OCI-M2 (cell line): ENCODE measurements at regions not wholly inside any gene's neighbourhood (a gene's known extent, or its start where the extent isn't known, plus 50 kb on each side); places are given as distances from the start of the nearest gene placed in this dataset.

ENCODE experiments used
- DNase-seq: peaks from one replicate; lab custom pipeline; 2025; ENCODE audit not compliant: unreplicated experiment; lab: John Stamatoyannopoulos, UW

GRCh38 chr3:182612332-182612731, 181.0 kb upstream of the ATP11B start:
- DNase-seq = no peak

GRCh38 chr3:182617500-182617899, 175.8 kb upstream of the ATP11B start:
- no peak for DNase-seq

- DNase-seq = no peak
These were observed 175.1 kb upstream of the ATP11B start for GRCh38 chr3:182618085-182618732.

GRCh38 chr3:182618981-182619591, 174.2 kb upstream of the ATP11B start:
- no peak for DNase-seq

GRCh38 chr3:182620723-182621434, 172.4 kb upstream of the ATP11B start:
- DNase-seq = no peak

GRCh38 chr3:182621435-182622240, 171.7 kb upstream of the ATP11B start:
- no peak for DNase-seq

- no peak for DNase-seq
These were observed 171.1 kb upstream of the ATP11B start for GRCh38 chr3:182622241-182622545.

- no peak for DNase-seq
These were observed 166.5 kb upstream of the ATP11B start for GRCh38 chr3:182626484-182627467.

- DNase-seq = no peak
These were observed 164.8 kb upstream of the ATP11B start for GRCh38 chr3:182628531-182628930.

GRCh38 chr3:182629521-182629920, 163.8 kb upstream of the ATP11B start:
- no peak for DNase-seq

- DNase-seq = no peak
These were observed 161.9 kb upstream of the ATP11B start for GRCh38 chr3:182631183-182632076.

- no peak for DNase-seq
These were observed 161.3 kb upstream of the ATP11B start for GRCh38 chr3:182632077-182632393.

GRCh38 chr3:182633186-182633585, 160.1 kb upstream of the ATP11B start:
- DNase-seq = no peak

- DNase-seq = no peak
These were observed 156.7 kb upstream of the ATP11B start for GRCh38 chr3:182636646-182637045.

- DNase-seq = no peak
These were observed 155.8 kb upstream of the ATP11B start for GRCh38 chr3:182637350-182638110.

GRCh38 chr3:182644013-182644412, 149.3 kb upstream of the ATP11B start:
- no peak for DNase-seq

- DNase-seq = no peak
These were observed 148.4 kb upstream of the ATP11B start for GRCh38 chr3:182644790-182645433.

GRCh38 chr3:182650568-182651128, 142.7 kb upstream of the ATP11B start:
- DNase-seq = no peak
